ENCODE measurements at regions not wholly inside any gene's neighbourhood (a gene's known extent, or its start where the extent isn't known, plus 50 kb on each side); places are given as distances from the start of the nearest gene placed in this dataset.

DNA sequence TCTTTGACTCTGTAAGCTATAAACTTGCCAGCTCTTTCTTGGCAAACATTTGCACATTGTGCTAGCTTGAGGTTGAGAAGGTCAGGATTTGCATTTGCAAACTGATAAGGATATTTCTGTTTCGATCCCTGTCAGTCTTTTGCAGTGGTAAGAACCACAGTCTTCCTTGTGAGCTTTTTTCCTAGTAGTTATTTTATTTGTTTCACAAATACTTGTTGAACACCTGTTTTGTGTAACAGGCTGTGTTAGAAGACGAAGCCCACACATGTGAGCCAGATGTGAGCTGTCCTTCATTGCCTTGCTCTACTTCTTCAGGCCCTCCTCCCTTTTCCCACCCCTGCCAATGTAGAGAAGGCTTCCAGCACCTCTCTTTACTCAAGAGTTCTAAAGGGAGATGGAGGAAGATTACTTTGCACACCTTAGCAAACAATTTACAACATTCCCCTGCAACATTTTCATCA, 327.0 kb upstream of the KLF4 start:
- DNase-seq (ENCODE audit: low read depth) (no peak), FAIRE-seq (no peak)

DNA sequence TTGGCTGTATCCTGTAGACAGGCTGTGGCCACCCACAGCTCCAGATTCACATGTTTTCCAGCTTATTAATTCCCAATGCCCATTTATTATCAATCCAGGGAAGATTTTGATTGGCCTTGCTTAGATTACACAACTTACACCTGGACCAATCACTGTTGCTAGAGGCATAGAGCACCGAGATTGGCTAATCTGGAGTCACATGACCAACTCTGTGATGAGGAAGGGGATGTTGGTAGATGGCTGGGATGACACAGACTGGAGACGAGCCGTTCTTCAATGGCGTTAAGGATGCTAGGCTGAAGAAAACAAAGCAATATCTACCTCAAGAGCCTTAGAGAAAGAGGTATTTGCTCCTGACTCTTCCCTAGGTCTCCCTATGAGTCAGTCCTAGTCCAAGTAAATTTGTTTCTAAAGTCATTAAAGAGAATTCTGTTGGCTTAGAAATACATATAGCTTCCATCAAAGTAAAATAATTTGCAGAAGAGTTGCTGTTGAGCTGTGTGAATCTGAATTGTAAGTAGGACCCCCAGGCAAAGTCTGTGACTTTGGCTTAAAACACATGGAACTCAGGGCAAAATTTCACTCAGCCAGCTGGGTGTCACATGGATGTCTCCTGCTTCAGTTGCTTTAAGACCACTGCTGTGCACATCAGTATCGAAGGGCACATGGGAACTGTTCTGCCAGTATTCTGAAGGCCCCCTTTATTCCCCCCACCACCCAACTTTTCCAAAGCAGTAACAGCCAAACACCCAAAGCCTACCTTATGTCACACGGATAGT, 326.4 kb upstream of the KLF4 start:
- Histone ChIP-seq H3K4me3 (ENCODE audit: low read depth, low read length) (no peak overlapping the region), H3K27me3 (ENCODE audit: control insufficient read depth, insufficient read depth, low read length) (no peaks in the 10 kb centered on the region), H3K36me3 (ENCODE audit: control insufficient read depth, insufficient read depth, low read length) (no peaks in the 10 kb centered on the region)
- FAIRE-seq (peak; percentile 47), DNase-seq (ENCODE audit: low read depth) (no peak)
- TF ChIP-seq, protein P1, sequence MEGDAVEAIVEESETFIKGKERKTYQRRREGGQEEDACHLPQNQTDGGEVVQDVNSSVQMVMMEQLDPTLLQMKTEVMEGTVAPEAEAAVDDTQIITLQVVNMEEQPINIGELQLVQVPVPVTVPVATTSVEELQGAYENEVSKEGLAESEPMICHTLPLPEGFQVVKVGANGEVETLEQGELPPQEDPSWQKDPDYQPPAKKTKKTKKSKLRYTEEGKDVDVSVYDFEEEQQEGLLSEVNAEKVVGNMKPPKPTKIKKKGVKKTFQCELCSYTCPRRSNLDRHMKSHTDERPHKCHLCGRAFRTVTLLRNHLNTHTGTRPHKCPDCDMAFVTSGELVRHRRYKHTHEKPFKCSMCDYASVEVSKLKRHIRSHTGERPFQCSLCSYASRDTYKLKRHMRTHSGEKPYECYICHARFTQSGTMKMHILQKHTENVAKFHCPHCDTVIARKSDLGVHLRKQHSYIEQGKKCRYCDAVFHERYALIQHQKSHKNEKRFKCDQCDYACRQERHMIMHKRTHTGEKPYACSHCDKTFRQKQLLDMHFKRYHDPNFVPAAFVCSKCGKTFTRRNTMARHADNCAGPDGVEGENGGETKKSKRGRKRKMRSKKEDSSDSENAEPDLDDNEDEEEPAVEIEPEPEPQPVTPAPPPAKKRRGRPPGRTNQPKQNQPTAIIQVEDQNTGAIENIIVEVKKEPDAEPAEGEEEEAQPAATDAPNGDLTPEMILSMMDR (IDR thresholded peaks at IDR 0.05; ENCODE audit: insufficient read depth, low read length, severe bottlenecking) = no peak

More for the DNA sequence above, 327.0 kb upstream of the KLF4 start:
- Histone ChIP-seq H3K4me3 (ENCODE audit: low read depth, low read length) (no peak overlapping the region), H3K36me3 (ENCODE audit: control insufficient read depth, insufficient read depth, low read length) (no peaks in the 10 kb centered on the region), H3K27me3 (ENCODE audit: control insufficient read depth, insufficient read depth, low read length) (no peaks in the 10 kb centered on the region)
- TF ChIP-seq, protein P1 (IDR thresholded peaks at IDR 0.05; ENCODE audit: insufficient read depth, low read length, severe bottlenecking) = no peak

DNA sequence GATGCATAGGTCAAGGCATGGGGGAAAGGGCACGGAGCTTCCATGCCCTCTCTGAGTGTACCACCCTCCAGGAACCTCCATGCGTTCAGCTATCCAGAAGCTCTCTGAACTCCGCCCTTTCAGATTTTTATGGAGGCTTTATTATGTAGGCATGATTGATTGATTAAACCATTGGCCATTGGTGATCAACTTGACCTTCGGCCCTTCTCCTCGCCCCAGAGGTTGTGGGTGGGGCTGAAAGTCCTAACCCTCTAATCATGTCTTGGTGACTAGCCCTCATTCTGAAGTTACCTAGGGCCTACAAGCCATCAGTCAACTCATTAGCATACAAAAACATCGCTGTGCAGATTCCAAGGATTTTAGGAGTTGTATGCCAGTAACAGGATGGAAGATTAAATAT, 323.7 kb upstream of the KLF4 start:
- Histone ChIP-seq H3K4me3 (ENCODE audit: low read depth, low read length) (no peak overlapping the region), H3K36me3 (ENCODE audit: control insufficient read depth, insufficient read depth, low read length) (no peaks in the 10 kb centered on the region), H3K27me3 (ENCODE audit: control insufficient read depth, insufficient read depth, low read length) (no peaks in the 10 kb centered on the region)
- TF ChIP-seq, protein P1 (IDR thresholded peaks at IDR 0.05; ENCODE audit: insufficient read depth, low read length, severe bottlenecking) = no peak
- FAIRE-seq (no peak), DNase-seq (ENCODE audit: low read depth) (no peak)

DNA sequence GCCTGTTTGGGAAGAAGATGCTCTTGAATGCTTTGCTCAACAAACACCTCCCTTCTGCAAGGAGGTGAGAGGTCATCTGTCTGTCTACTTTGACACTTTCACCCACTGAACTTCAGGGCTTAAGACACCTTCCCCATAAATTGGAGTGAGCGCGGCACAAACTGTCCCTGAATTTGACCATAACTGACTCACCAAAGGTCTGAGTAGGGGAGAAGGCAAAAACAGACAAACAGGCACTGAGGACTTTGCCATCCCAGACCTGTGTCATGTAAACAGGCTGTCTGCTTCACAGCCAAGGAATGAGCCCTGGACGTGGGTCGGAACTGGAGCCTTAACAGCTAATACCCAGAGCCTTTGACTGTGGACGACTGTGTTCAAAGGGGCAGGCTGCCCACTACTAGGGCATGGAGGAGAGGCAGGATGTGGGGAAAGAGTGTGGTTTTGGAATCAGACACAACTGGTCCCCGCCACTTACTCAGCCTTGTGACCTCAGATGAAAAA, 320.9 kb upstream of the KLF4 start:
- Histone ChIP-seq H3K36me3 (ENCODE audit: control insufficient read depth, insufficient read depth, low read length) (no peaks in the 10 kb centered on the region), H3K4me3 (ENCODE audit: low read depth, low read length) (no peak overlapping the region), H3K27me3 (ENCODE audit: control insufficient read depth, insufficient read depth, low read length) (no peaks in the 10 kb centered on the region)
- TF ChIP-seq, protein P1 (IDR thresholded peaks at IDR 0.05; ENCODE audit: insufficient read depth, low read length, severe bottlenecking) = no peak
- DNase-seq (ENCODE audit: low read depth) (no peak), FAIRE-seq (no peak)

DNA sequence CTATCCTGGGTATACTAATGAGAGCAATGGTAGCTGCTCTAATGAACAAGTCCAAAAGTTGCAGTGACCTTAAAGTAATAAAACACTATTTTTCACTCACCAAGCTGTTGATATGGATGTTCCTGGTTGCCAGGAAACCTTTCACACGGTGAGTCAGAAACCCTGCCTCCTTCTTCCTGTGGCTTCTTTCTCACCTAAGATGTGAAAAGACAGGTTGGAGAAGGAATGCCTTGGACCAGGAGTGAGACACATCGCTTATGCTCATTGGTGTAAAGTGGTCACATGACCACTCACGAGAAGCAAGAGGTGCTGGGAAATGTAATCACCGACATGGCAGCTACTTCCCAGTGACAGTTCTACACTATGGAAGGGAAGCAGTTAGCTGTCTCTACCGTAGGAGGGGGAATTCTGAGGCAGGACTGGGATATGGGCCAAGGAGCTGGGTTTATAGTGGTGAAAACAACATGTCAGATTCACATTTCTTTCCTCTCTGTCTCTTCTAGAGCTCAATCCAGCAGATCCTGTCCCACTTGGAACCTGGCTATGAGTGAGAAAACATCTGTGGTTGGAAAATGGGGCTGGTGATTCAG, 320.4 kb upstream of the KLF4 start:
- DNase-seq (ENCODE audit: low read depth) = peak; percentile 90
- no peaks in the 10 kb centered on the region for H3K36me3 ChIP-seq (ENCODE audit: control insufficient read depth, insufficient read depth, low read length)
- no peaks in the 10 kb centered on the region for H3K27me3 ChIP-seq (ENCODE audit: control insufficient read depth, insufficient read depth, low read length)
- TF ChIP-seq, protein P1 (IDR thresholded peaks at IDR 0.05; ENCODE audit: insufficient read depth, low read length, severe bottlenecking) = no peak
- FAIRE-seq = peak; percentile 36
- no peak overlapping the region for H3K4me3 ChIP-seq (ENCODE audit: low read depth, low read length)

Measured in bronchial epithelial cell (primary cell).